ENCODE measurements at regions not wholly inside any gene's neighbourhood (a gene's known extent, or its start where the extent isn't known, plus 50 kb on each side); places are given as distances from the start of the nearest gene placed in this dataset.

DNA sequence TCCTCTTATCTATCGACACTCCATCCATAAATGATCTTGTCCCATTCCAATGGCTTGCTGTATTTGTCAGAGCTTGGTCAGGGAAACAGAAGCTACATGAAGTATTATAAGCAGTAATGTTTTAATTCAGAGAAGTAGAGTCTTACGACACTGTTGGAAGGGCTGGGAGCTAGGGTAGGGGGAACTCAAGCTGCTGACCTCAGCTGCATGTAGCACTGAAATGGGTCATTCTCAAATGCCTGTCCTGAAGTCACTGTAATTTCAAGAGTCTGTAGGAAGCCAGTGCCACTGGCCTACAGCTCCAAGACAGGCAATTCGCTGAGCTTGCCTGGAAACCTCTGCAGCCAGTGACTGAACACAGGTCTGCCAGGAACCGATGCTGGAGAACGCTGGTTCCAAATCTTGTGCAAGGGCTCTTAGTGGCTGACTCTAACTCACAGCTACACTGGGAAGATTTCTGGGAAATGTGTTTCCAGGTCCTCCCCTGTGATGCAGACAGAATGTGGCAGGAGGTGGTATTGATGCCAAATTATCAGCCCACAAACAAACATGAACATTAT, 532.4 kb downstream of the CCDC171 start:
- DNase-seq (ENCODE audit: low spot score in 2 of 2) (no peak), ATAC-seq (replicated peaks; ENCODE audit: extremely low read depth, poor library complexity, severe bottlenecking) (no peak)
- peaks cover 18% of the 10 kb centered on the region for H3K9me3 Mint-ChIP-seq
- no peaks in the 10 kb centered on the region for H3K4me1 Mint-ChIP-seq
- no peaks in the 10 kb centered on the region for H3K36me3 Mint-ChIP-seq (ENCODE audit: insufficient read depth)
- no peak overlapping the region for H3K27ac Mint-ChIP-seq (ENCODE audit: low read depth)
- H3K27me3 Mint-ChIP-seq = no peaks in the 10 kb centered on the region
- no peak overlapping the region for H3K4me3 Mint-ChIP-seq

DNA sequence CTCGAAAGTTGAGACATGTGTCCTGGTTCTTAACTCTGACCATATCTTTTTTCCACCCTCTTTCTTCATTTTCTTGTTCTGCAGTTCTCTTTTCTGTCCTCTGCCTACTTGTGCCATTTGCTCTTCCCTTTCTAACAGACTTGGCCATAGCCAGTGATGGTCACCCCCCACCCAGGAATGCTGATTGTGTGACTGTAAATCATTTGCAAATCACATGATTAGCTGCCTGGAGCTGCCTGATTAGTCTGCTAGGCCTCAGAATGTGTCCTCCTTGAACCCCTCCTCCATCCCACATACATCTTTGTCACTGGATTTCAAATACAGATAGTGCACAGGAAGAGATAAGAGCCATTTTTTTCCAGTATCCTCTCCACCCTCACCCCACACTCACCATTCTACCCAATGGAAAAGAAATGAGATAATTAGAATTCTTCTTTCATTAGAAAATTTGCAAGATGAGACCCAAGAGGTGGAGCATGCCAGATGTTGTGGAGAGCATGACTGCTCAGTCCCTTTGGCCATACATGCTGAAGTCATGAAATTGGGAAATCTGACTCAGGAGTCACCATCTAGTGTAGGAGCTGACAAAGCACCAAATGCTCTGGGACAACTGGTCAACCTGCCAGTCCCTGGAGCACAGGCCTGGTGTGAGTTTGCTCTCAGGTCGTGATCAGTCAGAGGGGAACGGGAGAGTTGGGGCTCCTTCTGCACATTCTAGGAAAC, 538.2 kb downstream of the CCDC171 start:
- Mint-ChIP-seq H3K36me3 (ENCODE audit: insufficient read depth) (no peaks in the 10 kb centered on the region), H3K9me3 (peaks cover 28% of the 10 kb centered on the region), H3K27ac (ENCODE audit: low read depth) (no peak overlapping the region), H3K4me3 (no peak overlapping the region), H3K4me1 (no peaks in the 10 kb centered on the region), H3K27me3 (no peaks in the 10 kb centered on the region)
- ATAC-seq (replicated peaks; ENCODE audit: extremely low read depth, poor library complexity, severe bottlenecking) = no peak
- no peak for DNase-seq (ENCODE audit: low spot score in 2 of 2)

DNA sequence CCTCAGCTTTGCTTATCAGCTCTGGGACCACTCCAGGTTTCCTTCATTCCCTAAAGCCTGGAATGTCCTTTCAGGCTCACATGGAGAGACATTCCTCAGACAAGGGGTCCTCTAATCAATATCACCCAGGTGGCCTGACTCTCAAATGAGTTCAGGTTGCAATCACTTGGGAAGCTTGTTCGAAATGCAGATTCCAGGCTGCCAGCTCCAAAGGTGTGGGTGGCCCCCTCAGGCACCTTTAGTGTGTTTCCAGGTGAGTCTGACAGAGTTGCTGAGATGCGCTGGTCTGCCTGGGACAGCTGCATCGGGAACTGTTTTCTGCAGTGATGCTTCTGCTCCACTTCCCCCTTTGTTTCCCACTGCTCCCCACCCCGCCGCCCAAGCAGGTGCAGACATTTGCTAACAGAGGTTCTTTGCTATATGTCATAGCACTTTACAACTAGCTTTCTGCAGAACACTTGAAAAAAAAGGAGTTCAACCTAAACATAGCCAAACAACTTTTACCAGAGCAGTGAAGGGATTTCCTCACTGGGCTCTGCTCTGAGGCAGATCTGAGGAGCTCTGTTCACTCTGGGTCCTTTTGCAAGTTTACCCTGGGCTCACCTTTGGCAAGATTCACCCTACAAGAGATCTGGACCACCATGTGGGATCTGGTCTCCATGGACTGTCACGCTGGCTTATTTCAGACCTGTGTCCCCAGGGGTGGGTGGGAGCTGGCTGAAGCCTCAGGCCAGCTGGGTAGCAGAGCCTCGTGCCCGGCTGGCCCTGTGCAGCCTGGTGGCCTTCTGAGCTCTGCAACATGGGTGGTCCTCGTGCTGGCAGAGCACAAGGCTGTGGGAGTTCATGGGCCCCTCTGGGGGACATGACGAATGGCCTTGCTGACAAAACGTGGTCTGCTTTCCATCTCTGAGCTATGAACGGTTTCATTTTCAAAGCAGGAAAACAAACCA, 539.6 kb downstream of the CCDC171 start:
- ATAC-seq (replicated peaks; ENCODE audit: extremely low read depth, poor library complexity, severe bottlenecking) (no peak), DNase-seq (ENCODE audit: low spot score in 2 of 2) (no peak)
- Mint-ChIP-seq H3K27me3 (no peaks in the 10 kb centered on the region), H3K27ac (ENCODE audit: low read depth) (no peak overlapping the region), H3K4me1 (no peaks in the 10 kb centered on the region), H3K9me3 (peaks cover 26% of the 10 kb centered on the region), H3K36me3 (ENCODE audit: insufficient read depth) (no peaks in the 10 kb centered on the region), H3K4me3 (no peak overlapping the region)

DNA sequence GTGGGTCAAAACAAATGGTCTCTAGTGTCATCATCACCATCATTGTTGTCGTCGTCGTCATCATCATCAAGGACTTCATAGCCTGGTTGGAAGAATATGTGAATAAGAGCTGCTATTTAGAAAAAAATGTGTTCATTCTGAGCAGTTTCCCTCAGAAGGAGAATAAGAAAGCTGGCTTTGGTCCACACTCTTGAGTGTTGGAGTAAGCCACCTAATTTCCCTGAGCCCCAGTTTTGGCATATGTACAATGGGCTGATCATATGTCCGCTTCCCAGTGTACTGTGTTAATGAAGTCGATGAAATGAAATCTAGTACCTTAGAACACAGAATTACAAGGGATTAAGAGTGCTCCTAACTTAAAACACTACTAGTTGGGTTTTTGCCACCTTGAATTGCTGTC, 545.5 kb downstream of the CCDC171 start:
- DNase-seq (ENCODE audit: low spot score in 2 of 2) (no peak), ATAC-seq (replicated peaks; ENCODE audit: extremely low read depth, poor library complexity, severe bottlenecking) (no peak)
- Mint-ChIP-seq H3K27ac (ENCODE audit: low read depth) (no peak overlapping the region), H3K4me3 (no peak overlapping the region), H3K27me3 (no peaks in the 10 kb centered on the region), H3K36me3 (ENCODE audit: insufficient read depth) (no peaks in the 10 kb centered on the region), H3K4me1 (no peaks in the 10 kb centered on the region), H3K9me3 (peaks cover 19% of the 10 kb centered on the region)

DNA sequence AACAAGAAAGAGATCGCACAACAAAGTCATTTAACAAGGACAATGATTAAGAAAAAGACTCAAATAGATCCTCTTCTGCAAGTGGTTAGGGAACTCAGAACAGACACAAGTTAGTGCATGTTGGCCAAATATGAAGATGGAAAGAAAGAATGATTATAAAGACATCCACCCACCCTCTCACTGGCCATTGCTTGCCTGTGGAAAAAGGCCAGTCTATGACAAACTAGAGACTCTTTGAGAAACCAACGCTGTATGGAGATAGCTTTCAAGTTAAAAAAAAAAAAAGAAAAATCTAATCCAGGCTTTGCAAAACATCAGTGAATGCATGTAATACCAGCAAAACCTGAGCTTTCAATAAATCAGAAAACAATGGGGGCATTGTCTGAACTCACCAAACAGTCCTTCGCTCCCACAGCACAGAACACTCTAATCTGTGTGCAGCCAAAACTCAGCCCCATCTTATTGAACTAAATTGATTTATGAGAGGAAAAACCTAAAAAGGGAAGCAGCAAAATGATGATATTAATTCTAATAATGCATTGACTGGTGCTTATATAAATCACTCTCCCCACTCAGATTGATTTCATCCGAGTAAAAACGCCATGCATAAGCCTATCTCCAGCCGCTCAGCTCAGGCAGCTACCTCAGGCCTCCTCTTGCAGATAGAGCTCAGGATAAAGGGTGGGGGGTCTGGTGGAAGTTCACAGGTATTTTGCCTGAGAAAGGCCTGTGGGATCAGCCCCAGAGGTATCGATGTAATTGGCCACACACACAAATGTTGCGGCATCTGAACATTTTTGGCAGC, 547.1 kb downstream of the CCDC171 start:
- no peak overlapping the region for H3K4me3 Mint-ChIP-seq
- H3K27ac Mint-ChIP-seq (ENCODE audit: low read depth) = no peak overlapping the region
- ATAC-seq (replicated peaks; ENCODE audit: extremely low read depth, poor library complexity, severe bottlenecking) = no peak
- no peak for DNase-seq (ENCODE audit: low spot score in 2 of 2)
- no peaks in the 10 kb centered on the region for H3K4me1 Mint-ChIP-seq
- no peaks in the 10 kb centered on the region for H3K27me3 Mint-ChIP-seq
- H3K36me3 Mint-ChIP-seq (ENCODE audit: insufficient read depth) = no peaks in the 10 kb centered on the region
- H3K9me3 Mint-ChIP-seq = peaks cover 11% of the 10 kb centered on the region

DNA sequence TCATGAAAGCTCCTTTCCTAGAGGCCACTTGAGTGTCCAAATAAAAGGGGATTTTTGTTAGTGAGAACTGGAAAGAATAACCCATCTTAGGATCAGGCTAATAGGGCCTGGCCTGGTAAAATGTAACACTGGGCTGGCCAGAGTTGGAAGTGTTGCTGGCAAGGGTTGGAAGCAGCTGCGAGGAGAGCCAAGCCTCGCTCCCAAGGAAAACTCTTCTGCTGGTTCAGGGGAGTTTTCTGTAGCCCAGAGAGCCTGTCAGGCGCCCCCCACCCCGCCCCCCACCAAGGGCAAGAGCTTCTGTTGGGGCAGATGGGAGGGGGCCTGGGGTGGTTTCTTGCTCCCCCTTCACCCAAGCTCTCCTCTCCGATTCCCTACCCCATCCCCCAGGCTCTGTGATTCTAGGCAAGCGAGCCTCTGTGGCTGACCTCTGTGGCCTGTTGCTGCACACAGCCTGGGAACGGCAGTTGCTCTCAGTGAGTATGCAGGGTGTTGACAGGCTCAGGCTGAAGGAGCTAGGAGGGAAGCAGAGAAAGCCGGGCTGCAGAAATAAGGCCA, 547.8 kb downstream of the CCDC171 start:
- no peak overlapping the region for H3K4me3 Mint-ChIP-seq
- H3K27me3 Mint-ChIP-seq = no peaks in the 10 kb centered on the region
- H3K4me1 Mint-ChIP-seq = no peaks in the 10 kb centered on the region
- no peak overlapping the region for H3K27ac Mint-ChIP-seq (ENCODE audit: low read depth)
- H3K9me3 Mint-ChIP-seq = peaks cover 6% of the 10 kb centered on the region
- no peak for DNase-seq (ENCODE audit: low spot score in 2 of 2)
- ATAC-seq (replicated peaks; ENCODE audit: extremely low read depth, poor library complexity, severe bottlenecking) = no peak
- H3K36me3 Mint-ChIP-seq (ENCODE audit: insufficient read depth) = no peaks in the 10 kb centered on the region

DNA sequence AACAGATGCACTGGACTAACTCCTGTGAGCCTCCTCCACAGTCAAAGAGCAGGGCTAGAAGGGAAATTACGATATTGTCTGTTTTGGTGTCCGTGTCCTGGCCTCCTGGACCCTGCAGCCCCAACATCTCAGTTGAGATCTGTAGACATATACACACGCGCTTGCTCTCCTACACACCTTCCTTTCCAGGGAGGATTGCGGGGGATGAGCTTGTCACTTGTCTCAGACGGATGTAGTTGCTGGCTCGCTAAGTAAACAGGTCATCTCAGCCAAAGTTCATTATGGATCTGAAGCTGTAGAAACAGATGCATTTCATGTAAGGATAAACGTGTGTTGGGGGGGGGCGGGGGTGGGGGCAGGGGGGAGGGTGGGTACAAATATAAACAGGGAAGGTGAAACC, 549.3 kb downstream of the CCDC171 start:
- H3K9me3 Mint-ChIP-seq = no peaks in the 10 kb centered on the region
- ATAC-seq (replicated peaks; ENCODE audit: extremely low read depth, poor library complexity, severe bottlenecking) = no peak
- no peak for DNase-seq (ENCODE audit: low spot score in 2 of 2)
- no peak overlapping the region for H3K4me3 Mint-ChIP-seq
- no peak overlapping the region for H3K27ac Mint-ChIP-seq (ENCODE audit: low read depth)
- H3K27me3 Mint-ChIP-seq = no peaks in the 10 kb centered on the region
- H3K4me1 Mint-ChIP-seq = no peaks in the 10 kb centered on the region
- no peaks in the 10 kb centered on the region for H3K36me3 Mint-ChIP-seq (ENCODE audit: insufficient read depth)

DNA sequence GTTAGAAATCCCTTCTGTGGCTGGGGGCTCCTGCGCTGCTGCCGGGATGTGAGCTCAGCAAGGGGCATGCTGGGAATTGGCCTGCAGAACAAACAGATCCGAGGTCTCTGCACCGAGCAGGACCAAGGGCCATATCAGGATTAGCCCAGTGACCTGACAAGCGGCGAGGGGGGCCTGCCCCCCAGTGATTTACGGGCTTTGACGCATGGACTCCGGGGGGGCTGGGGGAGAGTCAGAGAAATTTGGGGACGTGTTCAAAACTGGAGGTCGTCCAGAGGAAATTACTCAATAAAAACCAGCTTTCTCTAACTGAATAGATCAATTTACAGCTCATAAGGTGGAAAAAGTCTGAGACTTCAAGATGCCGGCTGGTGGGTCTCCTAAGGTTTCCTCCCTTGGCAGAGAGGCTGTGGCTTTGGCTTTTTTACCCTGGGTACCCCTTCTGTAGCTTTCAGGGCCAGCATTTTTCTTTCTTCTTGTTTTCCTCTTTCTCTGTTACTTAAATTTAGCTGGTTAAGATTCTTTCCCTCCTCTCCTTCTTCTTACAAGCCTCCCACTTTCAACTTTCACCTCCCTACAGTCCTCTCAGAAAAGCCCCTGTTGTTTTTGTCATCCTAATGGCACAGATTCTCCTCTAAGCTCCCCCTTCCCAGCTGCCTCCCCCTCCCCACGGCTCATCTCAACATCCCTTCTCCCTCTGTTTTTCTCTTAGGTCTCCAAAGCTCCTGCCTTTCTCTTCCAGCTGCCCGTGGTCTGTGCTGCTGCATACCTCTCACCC, 551.0 kb downstream of the CCDC171 start:
- no peak overlapping the region for H3K4me3 Mint-ChIP-seq
- no peaks in the 10 kb centered on the region for H3K27me3 Mint-ChIP-seq
- H3K27ac Mint-ChIP-seq (ENCODE audit: low read depth) = no peak overlapping the region
- no peak for DNase-seq (ENCODE audit: low spot score in 2 of 2)
- no peaks in the 10 kb centered on the region for H3K36me3 Mint-ChIP-seq (ENCODE audit: insufficient read depth)
- H3K9me3 Mint-ChIP-seq = no peaks in the 10 kb centered on the region
- H3K4me1 Mint-ChIP-seq = no peaks in the 10 kb centered on the region
- no peak for ATAC-seq (replicated peaks; ENCODE audit: extremely low read depth, poor library complexity, severe bottlenecking)

DNA sequence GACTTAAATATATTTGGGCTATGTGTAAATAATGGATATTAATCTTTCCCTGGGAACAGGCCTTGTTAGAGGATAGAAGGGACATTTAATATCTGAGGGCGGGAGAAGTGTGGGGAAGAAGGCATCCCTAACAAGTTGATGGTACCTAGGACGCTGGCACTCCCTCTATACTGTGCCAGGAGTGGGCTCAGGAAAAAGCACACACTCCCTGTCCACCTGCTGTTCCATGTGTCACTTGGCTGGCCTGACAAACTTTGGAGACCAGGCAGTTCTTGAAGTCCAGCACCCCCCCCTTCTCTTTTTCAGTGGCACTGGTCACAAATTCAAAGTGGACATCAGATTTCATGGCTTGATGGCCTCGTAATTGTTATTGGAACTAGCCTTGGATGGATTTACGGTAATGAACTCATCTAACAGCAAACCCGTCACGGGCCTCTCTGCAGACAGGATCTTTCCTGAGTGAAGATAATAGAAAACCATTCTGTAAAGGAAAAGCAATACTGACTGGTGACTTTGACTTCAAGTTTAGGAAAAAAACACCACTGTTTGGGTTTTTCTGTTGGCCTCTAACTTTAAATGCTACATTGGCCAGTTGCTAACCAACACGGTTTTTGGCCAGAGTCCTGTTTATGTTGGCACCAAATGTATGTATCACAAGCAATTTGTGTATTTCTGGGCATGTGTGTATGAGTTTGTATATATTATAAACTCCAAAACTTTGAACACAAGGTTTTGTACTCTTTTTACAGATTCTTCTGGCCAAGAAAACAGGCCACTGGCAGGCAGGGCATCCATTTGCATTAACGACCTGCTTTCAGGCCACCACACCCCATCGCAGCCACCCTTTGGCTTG, 552.6 kb downstream of the CCDC171 start:
- Mint-ChIP-seq H3K27ac (ENCODE audit: low read depth) (no peak overlapping the region), H3K36me3 (ENCODE audit: insufficient read depth) (no peaks in the 10 kb centered on the region), H3K9me3 (no peaks in the 10 kb centered on the region), H3K4me3 (no peak overlapping the region), H3K4me1 (no peaks in the 10 kb centered on the region), H3K27me3 (no peaks in the 10 kb centered on the region)
- DNase-seq (ENCODE audit: low spot score in 2 of 2) (no peak), ATAC-seq (replicated peaks; ENCODE audit: extremely low read depth, poor library complexity, severe bottlenecking) (no peak)

DNA sequence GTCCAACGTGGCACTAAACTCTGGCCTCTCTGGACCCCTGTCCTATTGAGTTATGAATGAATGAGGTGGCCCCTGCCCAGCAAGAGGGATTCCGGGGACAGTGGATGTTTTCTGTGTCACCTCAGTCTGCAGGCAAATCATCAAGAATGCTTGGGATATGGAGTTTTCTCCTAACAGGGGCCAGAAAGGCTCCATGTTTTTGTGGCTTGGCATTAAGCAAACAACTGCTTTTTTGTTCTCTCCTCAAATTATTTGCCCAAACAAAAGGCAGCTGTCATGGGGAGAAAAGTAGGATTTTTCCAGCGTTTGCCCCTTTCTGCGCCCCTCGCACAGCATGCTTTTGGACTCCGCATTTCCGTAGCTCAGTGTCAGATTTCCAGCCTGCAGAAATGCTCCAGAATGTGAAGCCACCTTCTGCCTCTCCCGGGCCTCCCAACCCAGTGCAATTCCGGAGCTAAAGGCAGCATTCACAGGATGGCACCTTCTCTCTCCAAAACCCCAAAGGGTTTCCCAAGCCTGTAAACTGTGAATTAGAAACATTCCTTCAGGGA, 553.3 kb downstream of the CCDC171 start:
- DNase-seq (ENCODE audit: low spot score in 2 of 2) (no peak), ATAC-seq (replicated peaks; ENCODE audit: extremely low read depth, poor library complexity, severe bottlenecking) (no peak)
- H3K27me3 Mint-ChIP-seq = no peaks in the 10 kb centered on the region
- H3K4me3 Mint-ChIP-seq = no peak overlapping the region
- no peaks in the 10 kb centered on the region for H3K36me3 Mint-ChIP-seq (ENCODE audit: insufficient read depth)
- no peak overlapping the region for H3K27ac Mint-ChIP-seq (ENCODE audit: low read depth)
- no peaks in the 10 kb centered on the region for H3K4me1 Mint-ChIP-seq
- no peaks in the 10 kb centered on the region for H3K9me3 Mint-ChIP-seq

DNA sequence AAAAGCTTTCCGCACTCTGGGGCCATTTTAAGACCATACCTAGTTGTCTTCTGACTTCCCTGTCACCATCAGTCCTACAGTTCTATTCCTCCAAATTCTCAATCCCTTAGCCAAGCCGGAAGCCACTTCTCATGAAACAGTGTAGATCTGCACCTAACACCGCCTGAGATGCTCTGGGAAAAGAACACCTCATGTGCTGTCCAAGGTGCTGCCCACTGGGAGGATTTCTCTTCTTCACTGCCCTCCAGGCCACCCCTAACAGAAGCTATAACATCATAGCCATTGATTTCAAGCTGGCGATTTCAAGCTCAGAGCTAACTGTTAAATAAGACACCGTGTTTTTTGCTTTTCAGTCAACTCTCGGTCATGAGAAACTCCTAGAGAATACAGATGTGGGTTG, 559.3 kb downstream of the CCDC171 start:
- H3K36me3 Mint-ChIP-seq (ENCODE audit: insufficient read depth) = no peaks in the 10 kb centered on the region
- H3K27ac Mint-ChIP-seq (ENCODE audit: low read depth) = no peak overlapping the region
- H3K4me3 Mint-ChIP-seq = no peak overlapping the region
- no peaks in the 10 kb centered on the region for H3K9me3 Mint-ChIP-seq
- no peaks in the 10 kb centered on the region for H3K27me3 Mint-ChIP-seq
- DNase-seq (ENCODE audit: low spot score in 2 of 2) (no peak), ATAC-seq (replicated peaks; ENCODE audit: extremely low read depth, poor library complexity, severe bottlenecking) (no peak)
- H3K4me1 Mint-ChIP-seq = no peaks in the 10 kb centered on the region
